GM18520 (cell line): ENCODE measurements at regions not wholly inside any gene's neighbourhood (a gene's known extent, or its start where the extent isn't known, plus 50 kb on each side); places are given as distances from the start of the nearest gene placed in this dataset.
"Not testable (repeated sequence)": the region's sequence is repeated elsewhere in the genome, so short reads cannot be mapped to it uniquely, and the experiment has no call there.

Experiments used
- ATAC-seq: cut with Tn5 transposase; IDR thresholded peaks from one replicate; pipeline ENCODE4 v1.9.1; 2021; ENCODE audit not compliant: unreplicated experiment

DNA sequence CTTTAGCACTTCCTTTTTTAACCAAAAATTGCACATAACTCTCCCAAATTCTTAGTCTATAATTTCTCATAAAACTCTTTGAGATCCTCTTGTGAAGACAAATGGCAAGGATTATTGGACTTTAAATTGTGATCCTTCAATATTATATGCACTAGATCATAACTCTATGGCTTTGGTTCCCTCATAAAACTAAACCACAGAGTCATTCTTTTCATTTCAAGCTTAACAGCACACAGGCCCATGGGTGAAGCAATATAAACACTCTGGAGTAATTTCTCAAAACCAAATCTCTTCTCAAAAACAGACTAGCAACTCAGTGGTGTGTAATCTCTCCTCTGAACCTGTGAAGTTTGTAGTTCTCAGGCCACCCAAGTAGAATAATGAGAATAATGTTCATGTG, 171.0 kb upstream of the NECTIN3 start:
- no peak for ATAC-seq

DNA sequence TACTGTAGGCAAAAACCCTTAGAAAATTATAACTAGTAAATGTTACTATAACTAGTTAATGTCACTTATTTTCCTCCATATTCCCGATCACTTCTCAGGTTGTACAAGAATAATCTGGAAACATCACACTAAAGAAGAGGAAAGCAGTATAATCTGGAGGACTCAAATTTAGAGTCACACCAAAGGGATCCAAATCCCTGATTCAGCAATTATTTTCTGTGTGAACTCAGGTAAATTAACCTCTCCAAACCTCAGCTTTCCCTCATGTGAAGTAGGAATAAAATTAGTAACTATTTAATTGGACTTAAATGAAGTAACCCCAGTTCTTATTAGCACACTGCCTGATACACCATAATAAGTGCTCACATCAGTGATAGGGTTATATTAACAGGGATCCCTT, 170.1 kb upstream of the NECTIN3 start:
- no peak for ATAC-seq

DNA sequence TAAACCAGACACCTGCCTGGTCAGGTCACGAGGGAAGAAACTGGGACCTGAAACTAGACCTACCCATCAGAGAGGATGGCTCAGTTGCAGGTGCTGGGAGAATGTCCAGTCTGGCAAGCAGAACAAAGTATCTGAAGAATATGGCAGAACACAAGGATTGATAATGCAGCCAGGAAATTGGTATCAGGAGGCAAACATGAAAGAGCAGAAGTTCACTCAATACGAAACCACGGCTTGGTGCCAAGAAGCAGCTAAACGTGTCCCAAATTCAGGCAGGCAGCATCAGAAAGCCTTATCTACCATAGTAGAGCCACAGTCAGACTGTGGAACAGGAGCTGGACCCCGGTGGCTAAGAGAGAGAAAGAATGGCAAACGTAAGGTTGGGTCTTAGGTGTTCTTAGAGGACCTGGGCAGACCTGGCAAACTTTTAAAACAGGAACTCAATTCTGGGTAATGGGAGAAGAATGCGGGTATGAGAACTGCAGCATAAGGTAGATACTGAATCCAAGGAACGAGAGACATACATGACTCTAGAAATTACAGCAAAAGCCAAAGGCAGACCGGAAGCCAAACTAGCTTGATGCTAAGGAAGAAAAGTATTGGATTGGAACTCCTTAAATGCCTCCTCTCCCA, 169.0 kb upstream of the NECTIN3 start:
- ATAC-seq = no peak

DNA sequence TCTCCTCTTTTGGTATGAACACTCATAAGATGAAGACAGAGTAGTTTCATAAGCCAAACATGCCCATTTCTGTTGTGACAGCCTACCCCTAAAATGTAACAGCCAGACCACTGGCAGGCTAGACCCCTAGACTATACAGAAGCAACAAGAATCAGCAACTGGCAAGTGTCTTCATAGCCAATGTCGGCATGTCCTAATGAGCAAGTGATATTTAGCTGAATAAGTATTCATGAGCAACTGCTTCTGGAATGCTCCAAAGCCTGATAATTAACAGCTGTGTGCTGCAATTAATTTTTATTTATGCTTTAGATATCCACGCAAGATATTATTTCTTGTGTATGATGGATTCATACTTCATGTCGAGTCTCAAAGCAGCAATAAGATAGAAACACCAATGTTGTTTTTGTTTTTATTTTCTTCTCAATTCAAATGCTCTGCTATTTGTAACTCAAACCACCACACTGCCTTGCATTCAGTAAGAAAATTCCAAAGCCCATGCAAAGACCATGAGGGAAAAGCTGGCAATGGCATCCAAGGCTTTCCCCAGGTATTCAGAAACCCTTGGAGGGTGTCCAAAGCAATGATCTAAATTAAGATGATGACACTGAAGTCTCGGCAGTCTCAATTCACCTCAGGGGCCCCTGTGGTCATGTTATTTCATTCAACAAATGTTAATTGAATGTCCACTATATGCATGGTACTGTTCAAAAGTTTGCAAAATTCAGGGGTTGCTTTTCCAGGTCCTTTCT, 167.7 kb upstream of the NECTIN3 start:
- no peak for ATAC-seq

DNA sequence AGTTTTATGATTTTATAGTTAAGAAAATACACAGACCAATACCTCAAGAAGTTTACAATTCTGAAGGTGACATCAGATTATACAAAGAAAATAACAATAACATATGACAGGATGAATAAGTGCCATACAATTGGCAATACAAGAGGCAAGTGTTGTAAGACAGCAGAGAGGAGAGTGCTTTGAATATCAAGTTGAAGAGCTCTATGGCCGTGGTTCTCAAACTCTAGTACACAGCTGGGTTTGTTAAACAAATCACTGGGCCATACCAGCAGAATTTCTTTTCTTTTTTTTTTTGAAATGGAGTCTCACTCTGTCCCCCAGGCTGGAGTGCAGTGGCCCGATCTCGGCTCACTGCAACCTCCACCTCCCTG, 167.1 kb upstream of the NECTIN3 start:
- ATAC-seq = no peak

DNA sequence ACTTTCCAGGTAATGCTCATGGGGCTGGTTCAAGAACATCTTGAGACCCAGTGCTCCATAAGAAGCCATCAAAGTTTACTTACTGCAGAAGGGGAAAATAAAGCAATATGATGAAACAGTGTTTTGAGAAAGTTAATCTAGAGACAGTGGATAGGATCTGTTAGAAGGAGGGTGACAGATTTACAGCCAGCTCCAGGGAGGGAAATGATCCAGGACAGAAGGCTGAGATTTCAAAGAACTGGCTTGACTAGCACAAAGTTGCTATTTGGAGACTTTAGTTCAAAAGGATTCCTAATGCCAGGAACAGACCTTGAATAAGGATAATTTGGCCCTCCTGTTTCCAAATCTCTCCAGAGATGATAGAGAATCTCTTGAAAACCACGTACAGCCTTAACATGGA, 166.5 kb upstream of the NECTIN3 start:
- ATAC-seq = no peak

DNA sequence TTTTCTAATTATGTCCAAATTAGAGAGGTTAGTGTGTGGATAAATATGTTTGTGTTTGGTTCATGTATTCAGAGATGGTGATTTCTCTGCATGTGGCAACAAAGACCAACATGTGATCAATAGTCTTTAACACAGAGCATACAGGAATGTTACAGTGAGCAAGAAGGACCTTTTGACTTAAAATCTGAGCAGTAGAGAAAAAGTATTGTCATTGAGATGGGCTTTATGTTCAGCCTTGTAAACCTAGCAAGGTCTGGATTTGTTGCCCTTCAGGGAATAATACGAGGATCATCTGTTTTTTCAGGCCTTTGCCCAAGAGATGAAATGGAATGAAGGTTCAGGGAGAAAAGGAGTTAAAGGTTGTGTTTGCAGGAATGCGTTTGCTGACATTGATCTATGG, 161.8 kb upstream of the NECTIN3 start:
- ATAC-seq = no peak

DNA sequence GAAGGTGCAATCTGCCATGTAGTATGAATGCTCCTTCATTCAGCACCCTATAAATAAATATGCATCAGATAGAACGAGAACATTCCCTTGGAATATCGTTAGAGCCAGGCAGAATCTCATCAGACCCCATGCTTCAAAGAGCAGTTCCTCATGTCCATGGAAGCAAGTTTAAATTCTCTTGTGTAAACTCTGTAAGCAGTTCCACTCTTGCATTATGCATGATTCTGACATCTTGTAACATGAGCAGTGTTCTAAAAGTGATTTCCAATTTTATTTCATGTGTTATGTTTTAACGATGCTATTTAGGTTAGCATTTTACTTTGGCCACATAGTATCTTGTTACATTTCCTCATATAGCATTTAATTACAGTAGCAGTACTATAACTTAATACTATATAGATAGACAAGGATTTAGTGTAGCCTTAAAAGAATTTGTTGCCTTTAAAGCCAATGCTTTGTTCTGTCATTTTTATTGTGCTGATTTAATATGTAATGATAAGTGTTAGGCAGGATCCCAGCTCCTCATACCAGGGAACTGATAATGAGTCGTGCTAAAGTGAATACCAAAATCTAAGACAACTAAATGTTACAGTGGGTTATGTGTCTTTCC, 161.2 kb upstream of the NECTIN3 start:
- ATAC-seq = no peak

DNA sequence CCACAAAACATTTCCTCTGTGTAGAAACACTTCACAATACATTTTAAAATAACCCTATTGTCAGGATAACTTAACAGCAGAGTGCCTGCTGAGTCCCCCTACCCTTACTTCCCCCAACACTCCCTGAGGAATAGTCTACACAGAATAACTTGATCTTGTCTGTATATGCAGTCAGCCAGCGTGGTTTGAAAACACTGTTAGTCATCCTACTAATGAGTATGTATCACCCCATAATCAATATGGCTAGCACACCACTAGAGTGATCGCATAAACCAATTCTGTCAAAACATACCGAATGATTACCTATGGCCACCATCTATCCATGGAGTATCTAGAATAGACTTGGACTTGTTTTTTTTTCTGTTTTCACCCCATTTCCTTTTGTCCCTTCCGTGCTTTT, 152.7 kb upstream of the NECTIN3 start:
- ATAC-seq = no peak

DNA sequence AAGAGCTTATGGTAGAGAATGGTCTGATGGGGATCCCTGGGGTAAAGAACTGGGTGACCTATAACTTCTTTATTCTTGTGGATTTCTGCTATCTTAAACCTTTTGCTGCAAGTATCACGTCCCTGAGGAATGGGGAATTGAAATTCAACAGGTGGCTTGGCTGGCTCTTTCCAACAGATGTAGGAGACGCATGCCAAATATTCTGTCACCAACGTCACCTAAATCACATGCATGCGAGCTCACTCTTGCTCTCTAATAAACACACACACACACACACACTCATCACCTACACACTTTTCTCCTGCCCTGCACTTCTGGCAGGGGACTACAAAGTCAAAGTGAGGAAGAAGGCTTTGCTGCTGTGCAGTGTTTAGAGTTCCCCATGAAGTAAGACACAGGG, 145.8 kb upstream of the NECTIN3 start:
- no peak for ATAC-seq

DNA sequence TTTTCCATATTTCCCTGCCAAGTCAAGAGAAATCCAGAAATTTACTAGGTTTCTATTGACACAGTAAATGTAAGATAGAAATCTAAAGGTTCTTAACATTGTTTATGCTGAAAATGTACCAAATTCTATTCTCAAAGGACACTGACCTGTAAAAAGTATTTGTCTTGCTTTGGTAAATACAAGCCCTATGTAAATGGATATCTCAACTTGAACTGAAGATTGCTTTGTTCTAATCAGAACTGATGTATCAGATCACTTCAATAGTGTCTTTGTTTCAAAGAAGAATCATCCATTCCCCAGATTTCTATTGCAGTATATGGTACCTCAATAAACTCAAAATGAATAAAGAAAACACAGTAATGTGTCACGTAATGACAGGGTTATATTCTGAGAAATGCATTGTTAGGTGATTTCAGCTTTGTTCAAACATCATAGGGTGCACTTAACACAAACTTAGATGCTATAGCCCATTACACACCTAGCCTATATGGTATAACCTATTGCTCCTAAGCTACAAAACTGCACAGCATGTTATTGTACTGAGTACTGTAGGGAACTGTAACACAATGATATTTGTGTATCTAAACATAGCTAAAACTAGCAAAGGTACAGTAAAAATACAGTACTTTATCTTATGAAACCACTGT, 143.5 kb upstream of the NECTIN3 start:
- ATAC-seq = no peak

DNA sequence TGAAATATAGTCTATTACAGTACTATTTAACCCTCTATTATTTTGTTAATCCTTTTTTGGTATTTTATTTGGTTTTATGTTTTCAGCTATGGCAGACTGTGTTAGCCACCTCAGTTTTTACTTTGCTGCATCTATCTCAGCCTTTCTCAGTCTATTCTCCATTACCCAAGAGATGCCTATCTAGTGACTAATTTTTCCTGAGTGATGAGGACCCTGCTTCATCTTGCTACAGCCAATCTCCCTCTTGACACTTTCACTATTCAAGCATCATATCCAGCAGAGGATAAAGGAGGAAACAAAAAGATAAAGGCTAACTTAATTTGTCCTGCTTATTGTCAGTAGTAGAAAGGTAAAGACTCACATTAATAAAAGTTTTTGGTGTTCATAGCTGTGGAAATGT, 141.8 kb upstream of the NECTIN3 start:
- ATAC-seq = no peak

DNA sequence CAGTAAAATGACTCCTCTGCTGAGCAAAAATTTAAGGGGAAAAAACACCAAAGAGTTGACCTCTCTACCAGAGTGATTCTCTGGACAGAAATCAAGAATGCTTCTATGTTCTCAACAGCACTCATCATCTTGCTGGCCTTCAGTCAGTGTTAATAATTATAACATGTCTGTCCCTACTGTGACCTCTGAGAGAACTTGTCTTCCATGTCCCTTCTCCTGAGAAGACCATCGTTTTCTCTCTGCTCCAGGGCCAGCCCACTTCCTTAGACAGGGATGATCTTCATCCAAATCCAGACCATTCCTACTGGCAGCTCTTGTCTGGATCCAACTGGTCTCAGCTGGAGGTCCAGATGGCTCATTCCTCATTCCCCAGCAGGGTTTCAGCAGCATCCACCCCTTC, 139.0 kb upstream of the NECTIN3 start:
- ATAC-seq = no peak

DNA sequence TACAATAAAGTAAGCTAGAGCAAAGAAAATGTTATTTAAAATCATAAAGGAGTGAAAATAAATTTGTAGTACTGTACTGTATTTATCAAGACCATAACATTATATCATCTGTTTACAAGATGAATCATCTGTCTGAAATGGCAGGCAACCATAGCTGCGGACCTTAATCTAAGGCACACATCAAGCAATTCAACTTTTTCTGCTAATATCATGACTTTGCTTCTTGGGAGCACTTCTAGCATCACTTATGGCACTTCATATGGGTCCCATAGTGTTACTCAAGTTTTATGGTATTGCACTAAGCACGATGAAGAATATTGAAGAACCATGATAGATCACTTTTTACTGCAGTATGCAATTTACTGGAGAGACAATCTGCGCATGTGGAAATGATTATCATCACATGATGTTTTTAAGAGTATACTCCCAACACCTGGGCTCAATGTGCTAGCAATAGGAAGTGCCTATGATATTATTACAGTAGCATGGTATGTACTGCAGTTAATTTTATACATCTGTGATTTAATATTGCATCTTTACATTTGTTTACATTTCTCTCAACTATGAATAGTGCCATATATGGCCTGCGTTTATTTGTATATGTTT, 137.7 kb upstream of the NECTIN3 start:
- ATAC-seq = no peak

DNA sequence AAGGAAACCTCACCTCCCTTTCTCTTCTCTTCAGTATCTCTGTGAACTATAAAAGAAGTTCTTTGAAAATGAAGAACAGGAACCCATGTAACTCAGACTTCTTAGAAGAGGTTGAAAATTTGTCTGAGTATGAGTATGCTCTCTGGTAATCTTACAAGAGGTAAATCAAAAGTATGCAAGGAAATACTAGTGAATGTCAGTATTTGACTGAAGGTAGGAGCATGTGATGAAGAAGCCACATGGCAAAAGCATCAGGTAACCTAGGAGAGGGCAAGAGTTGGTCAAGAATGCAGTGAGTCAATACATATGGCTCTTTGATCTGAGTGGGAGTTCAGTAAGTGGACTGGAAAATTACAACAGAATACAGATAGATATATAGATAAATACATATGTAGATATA, 133.0 kb upstream of the NECTIN3 start:
- ATAC-seq = no peak

DNA sequence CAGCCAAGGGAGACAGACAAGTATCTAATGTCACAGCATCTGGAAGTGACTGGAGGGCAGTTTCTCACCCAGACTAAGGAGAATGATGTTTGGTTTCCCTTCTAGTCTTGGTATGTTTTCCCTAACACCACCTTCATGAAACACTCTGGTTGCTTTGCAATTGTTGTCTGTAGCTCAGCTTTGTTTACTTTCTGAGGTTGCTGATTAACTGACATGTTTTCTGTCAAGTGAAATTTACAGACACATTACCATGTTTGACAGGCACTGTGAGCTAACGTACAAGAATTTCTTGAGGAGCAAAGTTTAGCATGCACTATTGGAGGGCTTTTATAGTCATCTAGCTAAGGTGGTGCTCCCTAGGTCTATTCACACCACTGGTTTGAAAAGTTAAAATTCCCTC, 131.6 kb upstream of the NECTIN3 start:
- ATAC-seq = no peak

DNA sequence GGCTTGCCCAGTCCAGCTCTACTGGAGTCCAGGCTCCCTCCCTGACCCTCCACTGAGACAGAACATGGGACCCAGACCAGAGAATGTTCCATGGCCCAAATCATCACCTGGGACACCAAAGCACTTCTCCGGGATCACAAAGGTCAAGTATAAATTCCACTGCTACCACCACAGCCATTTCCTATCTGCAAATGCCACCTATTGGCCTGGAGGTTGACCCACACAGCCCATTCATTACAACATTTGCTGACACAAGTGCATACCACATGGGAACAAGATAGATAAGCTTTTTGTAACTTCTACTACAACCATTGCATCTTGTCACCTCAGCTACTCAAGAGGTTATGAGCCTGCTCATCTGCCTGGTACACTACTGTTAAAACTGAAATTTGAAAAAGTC, 126.8 kb upstream of the NECTIN3 start:
- ATAC-seq = no peak

DNA sequence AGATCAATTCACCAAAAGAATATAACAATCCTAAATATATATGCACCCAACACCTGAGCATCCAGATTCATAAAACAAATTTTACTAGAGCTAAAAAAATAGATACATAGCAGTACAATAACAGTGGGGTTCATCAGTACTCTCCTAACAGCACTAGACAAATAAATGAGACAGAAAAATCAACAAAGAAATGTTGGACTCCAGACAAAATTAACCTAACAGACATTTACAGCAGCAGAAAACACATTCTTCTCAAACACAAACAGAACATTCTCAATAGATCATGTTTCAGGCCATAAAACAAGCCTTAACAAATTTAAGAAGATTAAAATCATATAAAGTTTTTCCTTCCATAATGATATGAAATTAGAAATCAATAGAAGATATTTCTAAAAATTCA, 124.8 kb upstream of the NECTIN3 start:
- no peak for ATAC-seq

DNA sequence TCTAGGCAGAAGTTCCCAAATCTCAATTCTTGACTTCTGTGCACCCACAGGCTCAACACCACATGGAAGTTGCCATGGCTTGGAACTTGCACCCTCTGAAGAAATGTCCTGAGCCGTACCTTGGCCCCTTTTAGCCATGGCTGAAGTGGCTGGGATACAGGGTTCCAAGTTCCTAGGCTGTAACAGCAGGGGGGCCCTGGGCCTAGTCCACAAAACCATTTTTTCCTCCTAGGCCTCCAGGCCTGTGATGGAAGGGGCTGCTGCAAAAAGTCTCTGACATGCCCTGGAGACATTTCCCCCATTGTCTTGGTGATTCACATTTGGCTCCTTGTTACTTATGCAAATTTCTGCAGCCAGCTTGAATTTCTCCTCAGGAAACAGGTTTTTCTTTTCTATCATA, 122.4 kb upstream of the NECTIN3 start:
- ATAC-seq = not testable (repeated sequence)

DNA sequence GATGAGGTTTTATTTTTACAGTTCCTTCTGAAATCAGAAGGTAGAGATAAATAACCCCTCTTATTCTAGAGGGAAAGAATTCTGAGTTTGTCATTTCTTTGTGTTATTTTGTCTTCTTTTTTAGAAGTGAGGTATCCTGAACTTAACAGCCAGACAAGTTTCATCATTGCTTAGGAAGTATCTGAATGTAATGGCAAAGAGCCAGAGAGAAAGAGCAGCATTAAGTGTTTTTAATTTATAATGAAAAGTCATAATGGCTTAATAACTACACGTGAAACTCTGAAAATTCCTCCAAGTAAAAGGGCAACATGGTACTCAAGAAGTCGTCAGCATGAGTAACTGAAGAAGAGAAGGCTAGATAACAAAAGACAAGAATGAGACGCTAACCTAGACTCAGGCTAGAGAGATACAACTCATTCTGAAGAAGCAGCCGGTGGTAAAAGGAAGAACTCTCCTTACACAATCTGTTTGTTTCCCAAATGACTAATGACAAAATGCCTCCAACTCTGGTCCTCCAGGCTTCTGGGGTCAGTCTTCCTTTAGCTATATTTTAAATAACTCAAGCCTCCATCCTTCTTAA, 116.2 kb upstream of the NECTIN3 start:
- ATAC-seq = no peak

DNA sequence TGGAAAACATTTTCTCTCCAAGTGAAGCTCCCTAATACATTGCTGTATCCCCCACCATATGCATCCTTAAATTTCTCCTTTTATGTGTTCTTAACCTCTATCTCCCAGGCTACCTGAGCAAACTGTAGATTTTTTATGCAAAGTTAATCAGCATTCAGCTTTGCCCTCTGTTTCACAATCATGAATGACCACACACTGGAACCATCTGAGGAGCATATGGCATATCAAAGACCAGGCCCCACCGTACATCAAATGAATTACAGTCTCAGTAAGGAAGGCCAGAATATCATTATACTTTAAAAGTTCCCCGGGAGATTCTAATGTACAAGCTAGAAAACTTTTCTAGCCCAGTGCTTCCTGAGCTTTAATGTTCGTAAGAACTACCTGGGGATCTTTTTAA, 115.5 kb upstream of the NECTIN3 start:
- no peak for ATAC-seq
